ENCODE measurements at regions not wholly inside any gene's neighbourhood (a gene's known extent, or its start where the extent isn't known, plus 50 kb on each side); places are given as distances from the start of the nearest gene placed in this dataset.

- WGBS, 2 donors (ENCODE audit: low coverage in 1 of 2): 70 to 78% methylated on average over 2 of the region's 2 CpGs
- DNase-seq: no peak
- H3K4me3 ChIP-seq: no peak overlapping the region
- no peaks in the 10 kb centered on the region for H3K9me3 ChIP-seq
- no peak overlapping the region for H3K27ac ChIP-seq
- in situ Hi-C loops (cut with MboI; ENCODE audit: low pct_ligation_motif_present in 1 of 4, low pct_unique_long_range_greater_than_20kb in 1 of 4, low sequenced_read_pairs in 3 of 4) (no loop called here), intact Hi-C loops (cut with DNase I; ENCODE audit: low total_unique reads) (no loop called here)
- H3K4me1 ChIP-seq: no peaks in the 10 kb centered on the region
- no peaks in the 10 kb centered on the region for H3K36me3 ChIP-seq
- TF ChIP-seq, protein P1, sequence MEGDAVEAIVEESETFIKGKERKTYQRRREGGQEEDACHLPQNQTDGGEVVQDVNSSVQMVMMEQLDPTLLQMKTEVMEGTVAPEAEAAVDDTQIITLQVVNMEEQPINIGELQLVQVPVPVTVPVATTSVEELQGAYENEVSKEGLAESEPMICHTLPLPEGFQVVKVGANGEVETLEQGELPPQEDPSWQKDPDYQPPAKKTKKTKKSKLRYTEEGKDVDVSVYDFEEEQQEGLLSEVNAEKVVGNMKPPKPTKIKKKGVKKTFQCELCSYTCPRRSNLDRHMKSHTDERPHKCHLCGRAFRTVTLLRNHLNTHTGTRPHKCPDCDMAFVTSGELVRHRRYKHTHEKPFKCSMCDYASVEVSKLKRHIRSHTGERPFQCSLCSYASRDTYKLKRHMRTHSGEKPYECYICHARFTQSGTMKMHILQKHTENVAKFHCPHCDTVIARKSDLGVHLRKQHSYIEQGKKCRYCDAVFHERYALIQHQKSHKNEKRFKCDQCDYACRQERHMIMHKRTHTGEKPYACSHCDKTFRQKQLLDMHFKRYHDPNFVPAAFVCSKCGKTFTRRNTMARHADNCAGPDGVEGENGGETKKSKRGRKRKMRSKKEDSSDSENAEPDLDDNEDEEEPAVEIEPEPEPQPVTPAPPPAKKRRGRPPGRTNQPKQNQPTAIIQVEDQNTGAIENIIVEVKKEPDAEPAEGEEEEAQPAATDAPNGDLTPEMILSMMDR (IDR thresholded peaks at IDR 0.05): no peak
- no peak for TF ChIP-seq POLR2AphosphoS5 (IDR thresholded peaks at IDR 0.05)
- no peak for TF ChIP-seq EP300 (IDR thresholded peaks at IDR 0.05; ENCODE audit: low read depth)
- no peak for TF ChIP-seq POLR2A (IDR thresholded peaks at IDR 0.05)
- H3K27me3 ChIP-seq: no peaks in the 10 kb centered on the region
Observed at GRCh38 chr20:41678799-41679198, 60.6 kb upstream of the CHD6 start.

DNA sequence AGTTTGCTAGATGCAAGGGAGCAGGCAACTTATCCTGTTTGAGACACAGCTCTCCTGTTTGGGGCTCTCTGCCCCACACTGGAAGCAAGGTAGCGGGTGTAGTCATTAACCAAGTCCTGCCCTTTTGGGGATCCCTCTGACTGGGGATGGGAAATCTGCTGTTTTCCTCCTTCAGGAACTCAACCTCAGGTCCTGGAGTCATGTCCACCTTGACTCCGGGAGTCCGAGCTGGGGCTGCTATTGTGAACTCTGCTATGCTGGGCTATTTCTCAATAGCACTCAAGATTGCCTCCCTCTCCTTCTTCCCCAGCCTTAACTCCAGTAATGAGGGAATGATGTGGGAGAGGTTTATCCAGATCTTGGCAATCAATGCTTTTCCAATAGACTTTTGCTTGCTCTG is 54.1 kb upstream of the CHD6 start:
- Histone ChIP-seq H3K9me3 (no peaks in the 10 kb centered on the region), H3K36me3 (no peaks in the 10 kb centered on the region), H3K27me3 (no peaks in the 10 kb centered on the region), H3K27ac (no peak overlapping the region), H3K4me1 (no peaks in the 10 kb centered on the region), H3K4me3 (no peak overlapping the region)
- WGBS, 2 donors (ENCODE audit: low coverage in 1 of 2): 96% methylated on average over 3 of the region's 3 CpGs; no CpG with 5 or more reads in 1 of the 2 donors
- intact Hi-C loops (cut with DNase I; ENCODE audit: low total_unique reads): no loop called here
- TF ChIP-seq EP300 (IDR thresholded peaks at IDR 0.05; ENCODE audit: low read depth) (no peak), POLR2AphosphoS5 (IDR thresholded peaks at IDR 0.05) (no peak), POLR2A (IDR thresholded peaks at IDR 0.05) (no peak)
- TF ChIP-seq, protein P1 (IDR thresholded peaks at IDR 0.05): no peak
- no peak for DNase-seq
- in situ Hi-C loops (cut with MboI; ENCODE audit: low pct_ligation_motif_present in 1 of 4, low pct_unique_long_range_greater_than_20kb in 1 of 4, low sequenced_read_pairs in 3 of 4): no loop called here

GRCh38 chr20:41671143-41671542 is 53.0 kb upstream of the CHD6 start:
- H3K27me3 ChIP-seq: no peaks in the 10 kb centered on the region
- TF ChIP-seq, protein P1 (IDR thresholded peaks at IDR 0.05): no peak
- TF ChIP-seq POLR2AphosphoS5 (IDR thresholded peaks at IDR 0.05): no peak
- no peak for TF ChIP-seq EP300 (IDR thresholded peaks at IDR 0.05; ENCODE audit: low read depth)
- no peak for TF ChIP-seq POLR2A (IDR thresholded peaks at IDR 0.05)
- no peak overlapping the region for H3K4me3 ChIP-seq
- intact Hi-C loops (cut with DNase I; ENCODE audit: low total_unique reads) (no loop called here), in situ Hi-C loops (cut with MboI; ENCODE audit: low pct_ligation_motif_present in 1 of 4, low pct_unique_long_range_greater_than_20kb in 1 of 4, low sequenced_read_pairs in 3 of 4) (no loop called here)
- no peaks in the 10 kb centered on the region for H3K4me1 ChIP-seq
- WGBS, 2 donors (ENCODE audit: low coverage in 1 of 2): 77 to 83% methylated on average over 4 to 6 of the region's 6 CpGs
- H3K27ac ChIP-seq: no peak overlapping the region
- no peaks in the 10 kb centered on the region for H3K36me3 ChIP-seq
- DNase-seq: no peak
- no peaks in the 10 kb centered on the region for H3K9me3 ChIP-seq

GRCh38 chr20:41670631-41671030 is 52.5 kb upstream of the CHD6 start:
- 79 to 80% methylated on average over 5 to 6 of the region's 6 CpGs for WGBS, 2 donors (ENCODE audit: low coverage in 1 of 2)
- no peaks in the 10 kb centered on the region for H3K4me1 ChIP-seq
- in situ Hi-C loops (cut with MboI; ENCODE audit: low pct_ligation_motif_present in 1 of 4, low pct_unique_long_range_greater_than_20kb in 1 of 4, low sequenced_read_pairs in 3 of 4) (no loop called here), intact Hi-C loops (cut with DNase I; ENCODE audit: low total_unique reads) (no loop called here)
- no peaks in the 10 kb centered on the region for H3K36me3 ChIP-seq
- TF ChIP-seq POLR2AphosphoS5 (IDR thresholded peaks at IDR 0.05) (no peak), POLR2A (IDR thresholded peaks at IDR 0.05) (no peak)
- no peaks in the 10 kb centered on the region for H3K27me3 ChIP-seq
- no peaks in the 10 kb centered on the region for H3K9me3 ChIP-seq
- H3K27ac ChIP-seq: no peak overlapping the region
- no peak for DNase-seq
- H3K4me3 ChIP-seq: no peak overlapping the region

DNA sequence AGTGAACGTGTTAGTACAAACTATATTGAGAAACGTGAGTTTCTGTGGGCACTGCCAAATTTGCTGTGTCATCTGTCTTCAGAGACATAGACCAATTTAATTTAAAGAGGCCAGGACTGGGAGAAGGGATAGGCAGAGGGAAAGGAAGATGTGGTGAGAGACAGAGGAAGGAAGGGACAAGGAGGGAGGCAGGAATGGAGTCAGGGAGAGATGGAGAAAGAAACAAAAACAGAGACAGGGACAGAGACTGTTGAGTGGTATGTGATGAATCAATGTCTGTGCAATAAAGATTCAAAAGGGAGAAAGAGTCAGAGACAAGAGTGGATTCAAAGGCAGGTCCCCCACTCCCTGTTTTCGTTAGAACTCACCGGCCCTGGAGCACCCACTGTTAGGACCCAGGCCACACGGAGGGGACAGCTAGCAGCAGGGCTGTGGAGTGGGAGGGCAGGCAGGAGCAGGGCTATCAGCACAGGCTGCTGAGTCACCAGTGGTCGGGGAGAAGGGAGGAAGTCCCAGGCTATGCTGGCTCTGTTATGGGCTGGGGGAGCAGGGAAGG is 51.6 kb upstream of the CHD6 start:
- in situ Hi-C loops (cut with MboI; ENCODE audit: low pct_ligation_motif_present in 1 of 4, low pct_unique_long_range_greater_than_20kb in 1 of 4, low sequenced_read_pairs in 3 of 4): no loop called here
- no peaks in the 10 kb centered on the region for H3K4me1 ChIP-seq
- H3K9me3 ChIP-seq: no peaks in the 10 kb centered on the region
- TF ChIP-seq, protein P1 (IDR thresholded peaks at IDR 0.05): no peak
- TF ChIP-seq POLR2AphosphoS5 (IDR thresholded peaks at IDR 0.05) (no peak), EP300 (IDR thresholded peaks at IDR 0.05; ENCODE audit: low read depth) (no peak), POLR2A (IDR thresholded peaks at IDR 0.05) (no peak)
- no peaks in the 10 kb centered on the region for H3K36me3 ChIP-seq
- no peak overlapping the region for H3K27ac ChIP-seq
- no peak for DNase-seq
- intact Hi-C loops (cut with DNase I; ENCODE audit: low total_unique reads): no loop called here
- no peaks in the 10 kb centered on the region for H3K27me3 ChIP-seq
- H3K4me3 ChIP-seq: no peak overlapping the region
- WGBS, 2 donors (ENCODE audit: low coverage in 1 of 2): 33 to 42% methylated on average over 2 to 6 of the region's 6 CpGs
